ENCODE measurements at regions not wholly inside any gene's neighbourhood (a gene's known extent, or its start where the extent isn't known, plus 50 kb on each side); places are given as distances from the start of the nearest gene placed in this dataset.

GRCh38 chr12:87930033-87930432, 99.2 kb downstream of the C12orf50 start:
- no peak overlapping the region for H3K27ac ChIP-seq
- no peaks in the 10 kb centered on the region for H3K4me1 ChIP-seq
- no peak for DNase-seq
- H3K9me3 ChIP-seq = no peaks in the 10 kb centered on the region
- 82% methylated on average over 2 of the region's 2 CpGs for WGBS, 2 donors
- no peaks in the 10 kb centered on the region for H3K27me3 ChIP-seq
- no peak for ATAC-seq (ENCODE audit: low FRiP score in 2 of 2)
- H3K36me3 ChIP-seq = no peaks in the 10 kb centered on the region
- no peak overlapping the region for H3K4me3 ChIP-seq
- no peak for TF ChIP-seq EP300 (IDR thresholded peaks at IDR 0.05)
- no peak for TF ChIP-seq CTCF (IDR thresholded peaks at IDR 0.05)
- no peak for TF ChIP-seq POLR2A (IDR thresholded peaks at IDR 0.05)
- no peak for TF ChIP-seq POLR2AphosphoS5 (IDR thresholded peaks at IDR 0.05)

- 81 to 83% methylated on average over 2 of the region's 2 CpGs for WGBS, 2 donors
- no peak overlapping the region for H3K27ac ChIP-seq
- H3K9me3 ChIP-seq = no peaks in the 10 kb centered on the region
- no peak overlapping the region for H3K4me3 ChIP-seq
- H3K27me3 ChIP-seq = no peaks in the 10 kb centered on the region
- ATAC-seq (ENCODE audit: low FRiP score in 2 of 2) (no peak), DNase-seq (no peak)
- TF ChIP-seq POLR2A (IDR thresholded peaks at IDR 0.05) (no peak), EP300 (IDR thresholded peaks at IDR 0.05) (no peak), CTCF (IDR thresholded peaks at IDR 0.05) (no peak), POLR2AphosphoS5 (IDR thresholded peaks at IDR 0.05) (no peak)
- no peaks in the 10 kb centered on the region for H3K36me3 ChIP-seq
- H3K4me1 ChIP-seq = no peaks in the 10 kb centered on the region
These were observed 99.9 kb downstream of the C12orf50 start for GRCh38 chr12:87929346-87929745.

GRCh38 chr12:87928031-87928430, 101.2 kb downstream of the C12orf50 start:
- Histone ChIP-seq H3K4me1 (no peaks in the 10 kb centered on the region), H3K36me3 (no peaks in the 10 kb centered on the region), H3K9me3 (no peaks in the 10 kb centered on the region), H3K27ac (no peak overlapping the region), H3K27me3 (no peaks in the 10 kb centered on the region), H3K4me3 (no peak overlapping the region)
- 37 to 39% methylated on average over 1 of the region's 1 CpG for WGBS, 2 donors
- ATAC-seq (ENCODE audit: low FRiP score in 2 of 2) (no peak), DNase-seq (no peak)
- TF ChIP-seq EP300 (IDR thresholded peaks at IDR 0.05) (no peak), POLR2AphosphoS5 (IDR thresholded peaks at IDR 0.05) (no peak), POLR2A (IDR thresholded peaks at IDR 0.05) (no peak), CTCF (IDR thresholded peaks at IDR 0.05) (no peak)

GRCh38 chr12:87925021-87925420, 104.2 kb downstream of the C12orf50 start:
- no peaks in the 10 kb centered on the region for H3K4me1 ChIP-seq
- no peak for TF ChIP-seq POLR2AphosphoS5 (IDR thresholded peaks at IDR 0.05)
- no peak for TF ChIP-seq CTCF (IDR thresholded peaks at IDR 0.05)
- no peak for TF ChIP-seq POLR2A (IDR thresholded peaks at IDR 0.05)
- TF ChIP-seq EP300 (IDR thresholded peaks at IDR 0.05) = no peak
- no peak overlapping the region for H3K4me3 ChIP-seq
- ATAC-seq (ENCODE audit: low FRiP score in 2 of 2) (no peak), DNase-seq (no peak)
- no peaks in the 10 kb centered on the region for H3K27me3 ChIP-seq
- no peaks in the 10 kb centered on the region for H3K9me3 ChIP-seq
- no peak overlapping the region for H3K27ac ChIP-seq
- 85 to 86% methylated on average over 2 of the region's 2 CpGs for WGBS, 2 donors
- no peaks in the 10 kb centered on the region for H3K36me3 ChIP-seq

GRCh38 chr12:87924149-87924548, 105.1 kb downstream of the C12orf50 start:
- Histone ChIP-seq H3K36me3 (no peaks in the 10 kb centered on the region), H3K4me1 (no peaks in the 10 kb centered on the region), H3K27me3 (no peaks in the 10 kb centered on the region), H3K27ac (no peak overlapping the region), H3K9me3 (no peaks in the 10 kb centered on the region), H3K4me3 (no peak overlapping the region)
- TF ChIP-seq CTCF (IDR thresholded peaks at IDR 0.05) (no peak), POLR2A (IDR thresholded peaks at IDR 0.05) (no peak), POLR2AphosphoS5 (IDR thresholded peaks at IDR 0.05) (no peak), EP300 (IDR thresholded peaks at IDR 0.05) (no peak)
- no peak for ATAC-seq (ENCODE audit: low FRiP score in 2 of 2)
- DNase-seq = no peak

Data from upper lobe of left lung (tissue), 6 donors.